Amniotic epithelial cell (primary cell): ENCODE measurements at regions not wholly inside any gene's neighbourhood (a gene's known extent, or its start where the extent isn't known, plus 50 kb on each side); places are given as distances from the start of the nearest gene placed in this dataset.

Source experiments
- DNase-seq: peaks from one replicate; pipeline ENCODE4 v3.0.0-alpha.2; 2010; ENCODE audit warnings: low read depth

DNA sequence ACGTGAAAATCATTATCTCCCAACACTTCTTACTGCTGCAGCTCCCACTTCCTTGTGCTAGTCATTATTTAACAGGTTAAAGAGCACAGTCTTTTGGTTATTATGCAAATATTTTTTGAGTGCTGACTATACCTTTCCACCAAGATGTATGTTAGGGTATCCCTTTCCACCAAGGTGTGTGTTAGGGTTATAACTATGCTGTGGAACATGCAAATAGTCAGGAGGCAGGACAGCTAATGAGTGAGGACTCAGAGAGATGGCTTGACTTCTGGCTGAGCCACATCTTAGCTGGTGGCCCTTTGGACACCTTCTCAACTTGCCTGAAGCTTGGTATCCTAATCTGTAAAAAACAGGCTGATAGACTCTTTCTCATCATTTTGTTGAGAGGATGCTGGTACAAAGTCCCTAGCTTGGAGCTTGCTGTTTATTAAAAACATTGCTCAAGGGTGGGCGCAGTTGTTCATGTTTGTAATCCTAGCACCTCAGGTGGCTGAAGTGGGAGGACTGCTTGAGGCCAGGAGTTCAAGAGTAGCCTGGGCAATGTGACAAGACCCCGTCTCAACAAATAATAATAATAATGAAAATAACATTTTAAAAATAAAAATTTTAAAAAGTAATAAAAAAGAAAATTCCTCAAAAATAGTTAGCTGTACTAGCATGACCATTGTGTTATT is 160.5 kb upstream of the ADAMTS9 start:
- DNase-seq, result no peak

DNA sequence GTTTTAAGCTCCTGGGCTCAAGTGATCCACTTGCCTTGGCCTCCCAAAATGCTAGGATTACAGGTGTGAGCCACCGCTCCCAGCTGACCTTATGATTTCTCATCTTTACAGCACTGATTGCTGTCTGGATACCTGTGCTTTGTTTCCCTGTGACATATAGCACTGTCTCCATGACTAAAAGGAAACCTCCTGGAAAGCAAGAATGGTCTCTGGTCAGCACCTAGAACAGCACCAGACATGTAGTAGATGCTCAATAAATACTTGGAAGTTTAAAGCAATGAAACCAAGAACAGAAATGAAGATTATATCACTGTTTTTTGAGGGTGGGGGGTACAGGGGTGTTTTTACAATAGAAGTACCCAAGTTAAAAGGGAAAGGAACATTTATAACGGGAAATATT is 156.8 kb upstream of the ADAMTS9 start:
- no peak for DNase-seq

DNA sequence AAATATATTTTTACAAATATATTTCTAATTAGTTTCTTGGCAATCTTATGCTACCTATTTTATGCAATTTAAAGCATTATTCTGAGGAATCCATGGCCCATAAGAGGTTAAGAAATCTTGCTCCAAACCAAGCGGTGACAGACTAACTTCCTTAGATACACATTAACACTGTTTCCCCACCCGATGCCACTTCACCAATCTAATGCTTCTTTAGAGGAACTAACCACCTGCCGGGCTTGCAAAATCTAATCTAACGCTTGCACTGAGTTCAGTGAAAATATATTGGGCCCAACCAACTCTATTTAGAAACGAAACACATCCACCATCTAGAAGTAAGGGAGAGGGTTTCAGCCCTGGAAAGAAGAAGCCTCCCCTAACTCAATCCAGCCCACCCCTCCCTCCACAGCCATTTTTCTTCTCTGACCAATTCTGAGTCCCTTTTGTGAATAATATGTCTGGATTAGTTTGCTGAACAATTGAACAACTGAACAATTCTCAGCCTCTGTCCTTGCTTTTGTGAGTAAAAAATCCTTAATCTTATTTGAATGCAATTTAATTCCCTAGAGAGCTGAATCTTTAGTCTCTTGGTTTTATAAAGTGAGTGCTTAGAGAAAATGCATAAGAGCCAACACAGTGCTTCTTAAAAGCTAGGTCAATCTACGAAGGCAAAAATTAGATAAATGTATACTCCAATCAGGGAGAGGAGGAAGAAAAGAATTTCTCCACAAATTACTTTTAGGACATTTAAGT is 150.4 kb upstream of the ADAMTS9 start:
- DNase-seq, result no peak

GRCh38 chr3:64837126-64837738 is 149.4 kb upstream of the ADAMTS9 start:
- DNase-seq, result no peak

GRCh38 chr3:64836097-64836496 is 148.3 kb upstream of the ADAMTS9 start:
- no peak for DNase-seq

DNA sequence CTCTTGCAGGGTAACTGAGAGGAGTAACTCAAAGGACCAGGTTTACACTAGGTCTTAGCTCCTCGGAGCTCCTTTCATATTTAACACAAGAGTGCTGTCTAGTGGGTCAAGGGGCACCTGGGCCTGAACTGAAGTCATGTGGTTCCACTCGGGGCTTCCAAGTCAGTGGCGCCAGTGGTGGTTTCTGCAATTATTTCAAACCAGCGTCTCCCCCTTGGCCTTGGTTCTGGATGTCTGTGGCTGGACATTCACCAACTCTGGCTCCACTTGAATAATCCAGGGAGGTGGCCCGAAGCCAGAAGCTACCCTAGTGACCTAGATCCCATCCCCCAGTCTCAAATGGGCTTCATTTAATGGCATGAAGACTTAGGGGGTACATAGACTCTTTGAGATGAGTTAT is 144.3 kb upstream of the ADAMTS9 start:
- DNase-seq, result no peak

DNA sequence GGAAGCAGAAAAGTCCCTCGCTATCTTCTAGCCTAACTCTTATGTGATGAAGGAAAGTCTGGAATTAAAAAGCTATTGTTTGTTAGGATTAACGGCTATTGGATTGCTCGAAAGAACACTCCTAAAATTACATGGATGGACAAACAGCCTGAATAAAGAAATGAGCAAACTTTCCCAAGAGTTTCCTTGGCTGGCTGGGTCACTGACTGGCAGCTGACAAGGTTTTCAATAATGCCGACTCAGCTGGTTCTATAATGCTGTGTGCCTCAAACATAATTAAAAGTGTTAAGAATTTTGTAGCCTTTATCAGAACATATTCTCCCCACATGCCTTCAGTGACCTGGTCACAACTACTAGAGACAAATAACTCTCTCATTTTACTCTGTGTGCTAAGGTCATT is 142.9 kb upstream of the ADAMTS9 start:
- DNase-seq, result no peak

- no peak for DNase-seq
Measured at GRCh38 chr3:64829331-64829730, 141.5 kb upstream of the ADAMTS9 start.

DNA sequence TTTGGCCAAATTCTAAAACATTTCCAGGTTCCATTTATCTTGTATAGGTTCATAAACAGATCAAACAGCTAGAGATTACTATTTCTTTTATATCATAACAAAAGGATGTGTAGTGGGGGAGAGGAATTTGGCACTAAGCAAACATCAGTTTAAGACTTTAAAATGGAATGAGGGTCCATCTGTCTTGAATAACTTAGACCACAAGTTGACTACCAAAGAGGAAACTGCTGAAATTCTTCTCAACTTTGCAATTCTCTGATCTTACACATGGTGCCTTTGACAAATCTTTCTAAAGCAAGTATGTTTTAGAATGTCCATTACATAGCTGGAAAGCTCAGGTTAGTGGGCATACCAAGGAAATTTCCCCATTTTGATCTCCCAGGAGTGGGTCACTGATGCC is 140.5 kb upstream of the ADAMTS9 start:
- DNase-seq, result no peak

DNA sequence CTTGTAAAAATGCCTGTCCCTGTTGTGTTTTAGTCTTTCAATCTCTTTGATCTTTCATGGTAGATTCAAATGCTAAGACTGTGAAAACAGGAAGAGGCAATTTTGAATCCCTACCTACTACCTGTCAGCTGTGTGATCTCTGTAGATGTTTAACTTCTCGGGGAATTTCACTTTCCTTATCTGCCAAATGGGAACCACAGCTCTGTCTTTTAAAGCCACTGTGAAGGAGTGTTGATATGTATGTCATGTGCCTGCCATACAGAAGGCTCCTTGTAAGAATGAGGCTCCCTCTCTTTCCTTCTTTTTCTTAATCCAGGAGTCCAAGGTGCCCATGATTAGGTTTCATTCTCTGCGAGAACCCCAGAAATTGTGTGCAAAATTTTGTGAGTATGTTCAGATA is 139.6 kb upstream of the ADAMTS9 start:
- no peak for DNase-seq

DNA sequence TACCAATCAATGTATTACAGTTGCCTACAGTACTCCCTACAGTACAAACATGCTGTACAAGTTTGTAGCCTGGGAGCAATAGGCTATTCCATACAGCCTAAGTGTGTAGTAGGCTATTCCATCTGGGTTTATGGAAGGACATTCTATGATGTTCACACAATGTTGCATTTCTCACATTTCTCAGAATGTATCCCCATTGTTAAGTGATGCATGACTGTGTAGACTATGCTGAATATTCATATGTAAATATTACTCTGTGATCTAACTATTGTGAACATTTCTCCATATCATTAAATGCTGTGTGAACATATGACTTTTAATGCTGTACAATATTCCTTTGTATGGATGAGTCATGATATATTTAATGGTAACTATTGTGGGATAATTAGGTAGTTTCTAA is 139.2 kb upstream of the ADAMTS9 start:
- no peak for DNase-seq

GRCh38 chr3:64825404-64826120 is 137.8 kb upstream of the ADAMTS9 start:
- no peak for DNase-seq

GRCh38 chr3:64824394-64824909 is 136.7 kb upstream of the ADAMTS9 start:
- peak; percentile 49 for DNase-seq

GRCh38 chr3:64818196-64818595 is 130.4 kb upstream of the ADAMTS9 start:
- DNase-seq, result no peak

DNA sequence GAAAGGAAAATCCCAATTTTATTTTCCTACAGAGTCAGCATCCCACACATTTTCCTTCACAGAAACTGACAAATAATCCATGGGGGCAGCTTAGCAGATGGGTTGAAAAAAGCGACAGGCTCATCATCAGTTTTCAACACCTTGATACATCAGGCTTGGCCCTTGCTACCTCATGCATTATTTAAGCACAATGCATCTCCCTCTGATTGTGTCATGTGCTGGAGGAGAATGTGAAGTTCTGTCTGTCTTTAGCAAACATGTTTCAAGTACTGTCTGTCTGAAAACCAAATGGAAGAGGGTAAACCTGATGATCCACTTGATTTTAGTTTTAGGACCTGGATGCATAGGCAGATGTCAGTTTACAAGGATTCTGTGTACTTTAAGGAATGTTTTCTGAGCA is 128.6 kb upstream of the ADAMTS9 start:
- no peak for DNase-seq

DNA sequence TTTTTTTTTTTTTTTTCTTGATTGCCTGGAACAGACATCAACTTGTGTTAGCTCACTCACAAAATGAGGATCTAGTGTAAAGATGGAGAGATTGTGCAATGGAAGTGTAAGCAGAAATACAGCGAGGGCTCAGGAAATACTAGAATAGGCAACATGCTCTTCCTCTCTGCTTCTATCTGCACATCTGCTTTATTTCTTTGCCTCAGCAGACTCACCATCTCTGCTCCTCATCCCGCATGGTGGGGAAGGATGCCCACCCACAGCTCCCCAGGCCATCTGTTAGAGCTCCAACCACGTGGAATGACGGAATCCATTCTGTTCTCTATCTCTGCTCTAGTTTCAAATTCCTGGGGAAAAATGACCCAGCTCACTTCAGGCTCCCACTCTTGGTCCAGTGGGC is 128.0 kb upstream of the ADAMTS9 start:
- DNase-seq, result peak; percentile 60

DNA sequence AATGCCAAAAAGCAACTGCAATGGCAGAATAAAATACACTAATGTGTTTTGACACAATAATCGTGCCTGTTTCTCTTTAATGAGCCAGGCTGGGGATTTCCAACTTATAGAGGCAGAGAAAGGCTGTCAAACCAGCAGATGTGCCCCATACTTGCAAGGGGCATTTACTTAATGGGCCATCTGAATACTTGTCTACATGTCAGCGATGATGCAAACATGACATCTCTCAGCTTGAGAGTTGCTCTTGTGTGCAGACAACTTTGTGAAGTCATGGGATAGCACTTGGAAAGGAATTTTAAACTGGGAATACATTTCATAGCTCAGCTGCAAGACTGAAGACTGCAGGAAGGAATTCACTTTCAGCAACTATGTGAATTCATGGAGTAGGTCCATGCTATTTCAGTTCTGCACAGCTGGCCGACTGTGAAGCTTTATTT is 127.4 kb upstream of the ADAMTS9 start:
- DNase-seq, result peak; percentile 81

DNA sequence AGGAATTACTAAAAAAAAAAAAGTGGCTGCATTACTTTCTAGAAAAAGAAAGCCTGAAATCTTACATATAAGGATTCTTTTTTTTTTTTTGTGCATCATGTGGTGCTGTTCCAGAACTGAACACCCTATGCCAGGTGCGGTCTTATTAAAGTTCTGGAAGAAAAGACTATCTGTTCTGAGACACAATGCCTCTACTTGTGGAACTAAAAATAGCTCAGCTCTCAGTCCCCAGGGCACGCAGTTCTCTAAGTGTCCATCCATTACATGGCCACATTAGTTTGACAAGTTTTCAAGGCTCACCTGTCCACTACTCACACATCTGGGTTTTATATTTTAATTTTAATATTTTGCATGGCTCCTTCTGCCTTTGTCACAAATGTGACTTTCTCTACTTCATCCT is 126.6 kb upstream of the ADAMTS9 start:
- no peak for DNase-seq

GRCh38 chr3:64813326-64813725 is 125.5 kb upstream of the ADAMTS9 start:
- DNase-seq, result no peak

- DNase-seq, result no peak
Measured at GRCh38 chr3:64809086-64809485, 121.3 kb upstream of the ADAMTS9 start.

DNA sequence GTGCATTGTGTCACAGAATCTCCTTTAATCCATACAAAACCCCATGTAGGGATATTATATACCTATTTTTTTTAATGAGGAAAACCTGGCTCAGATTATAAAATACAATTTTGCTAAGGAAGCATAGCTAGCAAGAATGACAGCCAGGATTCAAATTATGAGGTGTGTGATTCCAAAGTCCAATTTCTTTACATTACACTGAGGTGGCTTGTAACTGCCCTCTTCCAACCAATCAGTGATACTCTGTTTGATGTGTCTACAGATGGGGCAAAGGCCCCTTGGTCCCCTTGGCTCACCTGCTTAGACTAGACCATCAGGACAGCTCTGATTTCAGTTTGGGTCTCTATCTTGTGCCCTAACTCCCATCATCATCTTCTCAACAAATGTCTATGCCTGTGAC is 120.3 kb upstream of the ADAMTS9 start:
- DNase-seq, result no peak
